HAP-1 (cell line): ENCODE measurements at regions not wholly inside any gene's neighbourhood (a gene's known extent, or its start where the extent isn't known, plus 50 kb on each side); places are given as distances from the start of the nearest gene placed in this dataset.

Experiments used
- DNase-seq, 2 experiments: peaks; one replicate each; pipeline ENCODE4 v3.0.0-alpha.2; 2016 to 2020; ENCODE audit warnings: low spot score in 2 of 2
- H3K27me3 ChIP-seq: fragments of 250-450 bp; sonication (Bioruptor Pico); 2 replicates; pipeline ENCODE4 v1.5.1; 2020; ENCODE audit warnings: low read depth, mild to moderate bottlenecking, moderate library complexity
- H3K36me3 ChIP-seq: fragments of 250-450 bp; sonication (Bioruptor Pico); replicated peaks from 2 replicates; pipeline ENCODE4 v1.5.1; 2020; ENCODE audit warnings: mild to moderate bottlenecking
- H3K4me1 ChIP-seq: fragments of 250-450 bp; sonication (Bioruptor Pico); 2 replicates; pipeline ENCODE4 v1.5.1; 2020; ENCODE audit warnings: mild to moderate bottlenecking
- H3K4me3 ChIP-seq: fragments of 250-450 bp; sonication (Bioruptor Pico); 2 replicates; pipeline ENCODE4 v1.5.1; 2020; ENCODE audit warnings: mild to moderate bottlenecking, moderate library complexity
- H3K9me3 ChIP-seq: fragments of 250-450 bp; sonication (Bioruptor Pico); 2 replicates; pipeline ENCODE4 v1.5.1; 2020; ENCODE audit warnings: mild to moderate bottlenecking, moderate library complexity
- in situ Hi-C: fragments of 300-500 bp; cut with MboI; formaldehyde crosslinking; loops from 3 replicates; pipeline ENCODE4 v1.14.3; 2020; ENCODE audit warnings: low sequenced_read_pairs, inconsistent platforms, mixed read lengths

GRCh38 chr7:54963155-54963554, 55.7 kb upstream of the EGFR start:
- Histone ChIP-seq H3K4me1 (no peaks in the 10 kb centered on the region), H3K4me3 (no peak overlapping the region), H3K9me3 (no peaks in the 10 kb centered on the region), H3K27me3 (no peaks in the 10 kb centered on the region), H3K36me3 (no peaks in the 10 kb centered on the region)
- no peak for DNase-seq
- in situ Hi-C loops: no loop called here

GRCh38 chr7:54964136-54964535, 54.7 kb upstream of the EGFR start:
- Histone ChIP-seq H3K36me3 (no peaks in the 10 kb centered on the region), H3K9me3 (no peaks in the 10 kb centered on the region), H3K4me3 (no peak overlapping the region), H3K4me1 (no peaks in the 10 kb centered on the region), H3K27me3 (no peaks in the 10 kb centered on the region)
- DNase-seq: no peak
- in situ Hi-C loops: no loop called here

- no peak for DNase-seq
- in situ Hi-C loops: no loop called here
These were observed 51.4 kb upstream of the EGFR start for GRCh38 chr7:54967377-54967776.

GRCh38 chr7:54968018-54968417, 50.8 kb upstream of the EGFR start:
- Histone ChIP-seq H3K4me3 (no peak overlapping the region), H3K4me1 (no peaks in the 10 kb centered on the region), H3K9me3 (no peaks in the 10 kb centered on the region), H3K27me3 (no peaks in the 10 kb centered on the region), H3K36me3 (no peaks in the 10 kb centered on the region)
- DNase-seq: no peak
- in situ Hi-C loops: no loop called here

More at GRCh38 chr7:54967377-54967776, 51.4 kb upstream of the EGFR start:
- Histone ChIP-seq H3K4me3 (no peak overlapping the region), H3K4me1 (no peaks in the 10 kb centered on the region), H3K9me3 (no peaks in the 10 kb centered on the region), H3K27me3 (no peaks in the 10 kb centered on the region), H3K36me3 (no peaks in the 10 kb centered on the region)
